Upper lobe of left lung (tissue), 4 donors: ENCODE measurements at regions not wholly inside any gene's neighbourhood (a gene's known extent, or its start where the extent isn't known, plus 50 kb on each side); places are given as distances from the start of the nearest gene placed in this dataset.

ENCODE experiments used
- CTCF ChIP-seq, 6 experiments: fragments of 450-650 bp in 4 of 6; fragments of 200-600 bp in 2 of 6; sonication (generic) in 2 of 6; IDR thresholded peaks; one replicate each; pipeline ENCODE4 v1.5.1; 2016 to 2019; ENCODE audit warnings: antibody characterized with exemption in 6 of 6
- POLR2A ChIP-seq, 4 donors: fragments of 450-650 bp; IDR thresholded peaks; one replicate each; pipeline ENCODE4 v1.5.1; 2016 to 2017; ENCODE audit warnings: antibody characterized with exemption in 4 of 4, mild to moderate bottlenecking in 2 of 4

- TF ChIP-seq CTCF (IDR thresholded peaks at IDR 0.05) (no peak), POLR2A (IDR thresholded peaks at IDR 0.05) (no peak)
These were observed 73.8 kb upstream of the MIR17HG start for GRCh38 chr13:91273675-91274074.
